Limb (tissue), 2 donors: ENCODE measurements at regions not wholly inside any gene's neighbourhood (a gene's known extent, or its start where the extent isn't known, plus 50 kb on each side); places are given as distances from the start of the nearest gene placed in this dataset.
"Not testable (repeated sequence)": the region's sequence is repeated elsewhere in the genome, so short reads cannot be mapped to it uniquely, and the experiment has no call there.

ENCODE experiments used
- DNase-seq, 2 donors: peaks; one replicate each; pipeline ENCODE4 v3.0.0-alpha.2; 2016; ENCODE audit errors: extremely low spot score in 2 of 2

GRCh38 chr6:153984811-153985210 is 54.2 kb upstream of the OPRM1 start:
- DNase-seq: no peak

GRCh38 chr6:153980171-153980570 is 58.9 kb upstream of the OPRM1 start:
- no peak for DNase-seq

GRCh38 chr6:153978911-153979548 is 60.0 kb upstream of the OPRM1 start:
- not testable (repeated sequence) for DNase-seq

- DNase-seq: peak in 1 of 2 donors; percentile 30
Measured at GRCh38 chr6:153976921-153977693, 61.9 kb upstream of the OPRM1 start.

GRCh38 chr6:153966001-153966400 is 73.0 kb upstream of the OPRM1 start:
- no peak for DNase-seq

GRCh38 chr6:153963352-153963751 is 75.7 kb upstream of the OPRM1 start:
- no peak for DNase-seq

GRCh38 chr6:153962555-153962954 is 76.5 kb upstream of the OPRM1 start:
- DNase-seq: no peak

- DNase-seq: no peak
Measured at GRCh38 chr6:153960741-153961140, 78.3 kb upstream of the OPRM1 start.

GRCh38 chr6:153960281-153960680 is 78.8 kb upstream of the OPRM1 start:
- DNase-seq: peak in 1 of 2 donors; percentile 19

- DNase-seq: no peak
Measured at GRCh38 chr6:153959276-153959675, 79.8 kb upstream of the OPRM1 start.

- DNase-seq: no peak
Measured at GRCh38 chr6:153958860-153959259, 80.2 kb upstream of the OPRM1 start.

GRCh38 chr6:153957394-153957793 is 81.6 kb upstream of the OPRM1 start:
- DNase-seq: no peak

- no peak for DNase-seq
Measured at GRCh38 chr6:153956808-153957207, 82.2 kb upstream of the OPRM1 start.

GRCh38 chr6:153949616-153950015 is 89.4 kb upstream of the OPRM1 start:
- DNase-seq: no peak

- peak in 1 of 2 donors; percentile 38 for DNase-seq
Measured at GRCh38 chr6:153947808-153948447, 91.1 kb upstream of the OPRM1 start.

GRCh38 chr6:153944201-153944600 is 94.8 kb upstream of the OPRM1 start:
- no peak for DNase-seq

GRCh38 chr6:153942361-153942760 is 96.7 kb upstream of the OPRM1 start:
- no peak for DNase-seq

- DNase-seq: no peak
Measured at GRCh38 chr6:153941768-153942167, 97.3 kb upstream of the OPRM1 start.

GRCh38 chr6:153938876-153939275 is 100.2 kb upstream of the OPRM1 start:
- DNase-seq: no peak

GRCh38 chr6:153931431-153931830 is 107.6 kb upstream of the OPRM1 start:
- no peak for DNase-seq

- DNase-seq: no peak
Measured at GRCh38 chr6:153927867-153928266, 111.2 kb upstream of the OPRM1 start.

- no peak for DNase-seq
Measured at GRCh38 chr6:153898360-153899059, 140.5 kb upstream of the OPRM1 start.
